ENCODE measurements at regions not wholly inside any gene's neighbourhood (a gene's known extent, or its start where the extent isn't known, plus 50 kb on each side); places are given as distances from the start of the nearest gene placed in this dataset.
"Not testable (repeated sequence)": the region's sequence is repeated elsewhere in the genome, so short reads cannot be mapped to it uniquely, and the experiment has no call there.

DNA sequence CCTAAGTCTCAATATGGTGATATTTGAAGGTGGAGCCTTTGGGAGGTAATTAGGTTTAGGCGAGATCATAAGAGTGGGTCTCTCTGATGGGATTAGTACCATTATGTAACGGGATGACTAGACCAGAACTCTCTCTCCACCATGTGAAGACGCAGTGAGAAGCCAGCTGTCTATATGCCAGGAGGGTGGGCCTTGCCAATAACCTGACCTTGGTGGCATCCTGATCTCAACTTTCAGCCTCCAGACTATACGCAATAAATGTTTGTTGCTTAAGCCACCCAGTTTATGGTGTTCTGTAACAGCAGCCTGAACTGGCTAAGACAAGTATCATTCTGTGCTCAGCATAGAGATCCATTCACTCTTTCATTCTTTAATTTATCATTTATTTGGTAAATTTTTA lies 167.2 kb upstream of the CDH11 start:
- no peak for DNase-seq (ENCODE audit: low read depth in 2 of 3, low spot score in 2 of 3)

DNA sequence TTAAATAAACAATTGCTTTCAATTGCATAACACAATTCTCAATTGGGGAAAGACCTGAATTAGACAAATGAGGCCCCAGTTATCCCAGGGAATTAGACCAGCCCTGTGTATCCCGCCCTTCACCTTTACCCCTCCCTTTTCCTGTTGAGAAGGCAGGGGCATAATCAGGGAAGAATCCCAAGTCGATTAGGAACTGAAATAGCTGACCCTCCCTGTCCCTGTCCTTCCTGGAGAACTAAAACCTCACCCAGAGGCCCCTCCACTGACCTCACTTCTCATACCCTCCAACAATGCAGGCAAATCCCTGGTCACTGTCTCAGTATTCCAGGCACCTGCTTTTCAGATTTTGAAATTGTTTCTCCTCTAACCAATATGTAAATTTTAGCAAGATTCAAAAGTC lies 165.4 kb upstream of the CDH11 start:
- DNase-seq (ENCODE audit: low read depth in 2 of 3, low spot score in 2 of 3), result no peak

DNA sequence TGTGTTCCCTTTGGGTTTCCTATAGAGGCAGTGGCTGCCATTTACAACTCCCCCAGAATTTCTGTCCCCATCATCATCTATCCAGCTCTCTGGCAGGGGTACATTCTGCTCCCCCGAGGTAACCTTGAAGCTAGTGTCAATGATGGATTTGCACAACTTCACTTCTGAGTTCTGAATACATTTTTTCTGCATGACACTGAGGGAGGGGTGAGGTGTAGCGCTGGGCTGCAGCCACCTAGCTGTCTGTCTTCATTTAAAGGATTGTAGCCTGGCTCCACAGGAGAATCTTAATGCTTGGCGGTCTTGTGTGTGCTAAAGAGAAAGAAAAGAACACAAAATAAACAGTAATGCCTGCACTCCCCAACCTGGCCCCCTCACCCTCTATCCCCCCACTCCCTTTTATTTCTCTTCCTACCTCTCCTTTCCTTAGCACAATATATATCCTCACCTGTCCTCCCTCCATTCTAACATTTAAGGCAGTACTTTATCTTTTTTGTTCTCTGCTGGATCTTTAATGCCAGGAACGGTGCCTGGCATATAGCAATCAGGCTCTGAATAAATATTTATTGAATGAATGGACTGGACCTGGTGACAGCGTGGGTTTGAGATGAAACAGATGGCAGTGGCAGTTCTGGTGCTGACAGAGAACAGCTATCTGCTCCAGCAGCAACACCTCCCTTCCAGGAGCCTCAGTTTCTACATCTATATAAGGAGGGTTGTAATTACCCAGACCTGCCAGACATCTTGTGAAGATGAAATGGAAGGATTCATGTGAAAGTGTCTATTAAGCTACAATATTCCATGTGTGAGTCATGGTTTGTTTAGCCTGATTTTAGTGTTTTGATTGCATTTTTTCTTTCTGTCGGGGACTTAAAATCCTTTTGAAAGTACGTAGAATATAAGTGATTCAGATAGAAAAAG lies 163.5 kb upstream of the CDH11 start:
- DNase-seq (ENCODE audit: low read depth in 2 of 3, low spot score in 2 of 3), result no peak

DNA sequence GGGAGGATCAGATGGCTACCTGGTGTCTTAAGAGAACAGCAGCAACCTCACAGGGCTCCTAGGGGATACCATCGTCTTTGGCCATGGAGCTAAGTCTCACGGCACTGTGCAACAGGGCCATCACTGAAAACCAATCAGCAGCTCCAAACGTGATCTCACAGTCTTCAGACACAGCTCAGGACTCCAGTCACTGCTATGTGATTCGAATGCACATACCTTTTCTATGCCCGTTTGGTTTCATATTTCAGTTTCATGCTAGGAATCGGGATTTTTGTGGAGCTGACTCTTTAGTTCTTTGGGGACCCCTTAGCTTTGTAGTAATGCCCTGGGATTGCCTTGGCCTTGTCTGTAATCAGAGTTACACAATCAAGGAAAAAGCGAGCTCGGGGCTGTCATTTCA lies 162.8 kb upstream of the CDH11 start:
- no peak for DNase-seq (ENCODE audit: low read depth in 2 of 3, low spot score in 2 of 3)

DNA sequence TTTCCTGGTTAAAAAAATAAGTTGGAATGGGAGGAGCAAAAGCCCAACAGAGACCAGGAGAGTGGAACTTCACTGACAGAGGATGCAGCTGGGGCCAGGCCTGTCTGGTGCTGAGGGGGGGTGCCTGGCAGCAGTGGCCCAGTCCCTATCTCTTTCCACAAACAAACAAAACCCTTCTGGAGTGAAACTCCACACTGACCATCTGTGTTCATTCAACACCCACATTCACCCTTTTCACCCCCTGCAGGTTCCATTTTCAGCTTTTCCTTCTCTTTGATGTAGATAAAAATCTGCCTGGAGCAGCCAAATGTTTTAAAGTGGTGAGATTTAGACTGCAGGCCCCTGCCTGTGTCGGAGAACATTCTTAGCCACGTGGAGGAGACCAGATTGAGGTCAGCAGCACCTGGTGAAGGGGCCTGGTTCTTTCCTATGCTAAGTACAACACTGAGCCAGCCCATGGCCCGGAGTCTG lies 161.4 kb upstream of the CDH11 start:
- DNase-seq (ENCODE audit: low read depth in 2 of 3, low spot score in 2 of 3), result no peak

DNA sequence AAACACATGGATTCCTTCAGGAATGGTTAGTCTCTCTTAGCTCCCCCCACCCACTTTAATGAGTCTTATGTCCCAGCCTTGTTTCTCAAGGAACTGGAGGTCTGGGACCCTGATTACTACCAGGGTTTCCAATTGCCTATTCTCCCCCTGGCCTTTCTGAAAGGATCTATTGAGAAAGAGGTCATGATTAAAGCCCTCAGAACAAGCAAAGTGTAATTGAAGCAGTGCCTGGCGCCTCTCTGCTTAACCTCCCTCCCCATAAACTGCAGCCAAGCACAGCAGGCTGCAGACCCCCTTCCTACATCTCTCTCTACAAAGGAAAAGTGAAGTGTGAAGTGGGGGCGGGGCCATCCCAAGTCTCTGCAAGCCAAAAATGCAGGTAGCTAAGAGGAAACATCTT lies 159.7 kb upstream of the CDH11 start:
- DNase-seq (ENCODE audit: low read depth in 2 of 3, low spot score in 2 of 3), result no peak

DNA sequence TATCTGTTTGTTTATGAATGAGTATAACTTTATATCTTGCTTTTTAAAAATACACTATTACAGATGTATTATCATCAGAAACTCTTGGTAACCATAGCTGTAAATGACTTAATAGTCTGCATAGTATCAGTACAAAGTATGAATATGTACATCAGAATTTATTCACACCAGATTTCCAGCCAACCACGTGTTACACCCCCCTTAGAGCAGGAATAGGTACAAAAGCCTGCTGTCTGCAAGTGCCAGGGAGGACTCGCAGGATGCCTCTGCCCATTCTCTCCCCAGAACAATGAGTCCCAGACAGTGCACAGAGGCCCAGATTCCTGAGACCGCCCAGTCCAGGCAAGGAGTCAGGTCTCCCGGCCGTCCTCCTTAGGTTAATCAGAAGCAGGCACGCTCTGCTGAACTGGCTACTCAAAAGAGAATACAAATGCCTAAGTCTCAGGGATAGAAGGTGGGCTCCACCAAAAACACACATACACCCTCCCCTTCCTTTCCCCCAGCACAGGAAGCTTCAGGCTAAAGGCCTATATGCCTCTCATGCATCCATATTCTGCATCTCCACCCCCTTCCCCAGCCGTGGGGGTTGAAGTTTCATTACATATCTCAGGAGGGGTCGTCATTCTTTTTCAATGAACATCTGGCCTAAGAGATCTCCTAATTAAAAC lies 159.1 kb upstream of the CDH11 start:
- DNase-seq (ENCODE audit: low read depth in 2 of 3, low spot score in 2 of 3), result no peak

DNA sequence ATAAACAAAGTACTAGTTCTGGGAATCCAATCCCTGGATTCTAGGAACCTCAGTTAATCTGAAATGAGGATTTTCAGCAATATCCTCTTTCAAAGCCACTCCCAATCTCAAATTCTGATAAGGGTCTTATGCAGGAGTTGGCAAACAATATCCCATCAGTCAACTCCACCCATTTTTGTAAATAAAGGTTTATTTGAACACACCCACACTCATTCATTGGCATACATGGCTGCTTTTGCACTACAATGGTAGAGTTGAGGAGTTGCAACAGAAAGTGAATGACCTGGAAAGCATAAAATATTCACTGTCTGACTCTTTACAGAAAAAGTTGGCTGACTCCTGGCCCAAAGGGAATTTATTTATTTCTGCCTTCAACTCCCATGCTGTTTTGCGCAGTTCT lies 157.7 kb upstream of the CDH11 start:
- DNase-seq (ENCODE audit: low read depth in 2 of 3, low spot score in 2 of 3), result no peak

DNA sequence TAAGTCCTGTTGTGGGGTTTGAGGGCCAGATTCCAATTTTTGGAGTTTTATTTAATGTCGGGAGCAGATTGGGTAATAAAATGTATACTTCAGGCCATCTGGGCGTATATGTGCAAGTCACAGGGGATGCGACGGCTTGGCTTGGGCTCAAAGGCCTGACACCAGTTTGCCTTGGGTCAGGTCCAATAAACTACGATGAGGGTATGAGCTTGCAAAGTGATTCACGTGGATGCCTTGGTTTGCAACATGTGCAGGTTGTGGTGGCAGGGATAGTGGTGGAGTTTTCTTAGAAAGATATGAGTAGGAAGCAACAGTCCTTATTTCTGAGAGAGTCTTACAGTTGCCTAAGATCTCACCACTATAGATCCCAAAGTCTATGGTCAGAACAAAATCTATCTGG lies 157.0 kb upstream of the CDH11 start:
- DNase-seq (ENCODE audit: low read depth in 2 of 3, low spot score in 2 of 3), result no peak

DNA sequence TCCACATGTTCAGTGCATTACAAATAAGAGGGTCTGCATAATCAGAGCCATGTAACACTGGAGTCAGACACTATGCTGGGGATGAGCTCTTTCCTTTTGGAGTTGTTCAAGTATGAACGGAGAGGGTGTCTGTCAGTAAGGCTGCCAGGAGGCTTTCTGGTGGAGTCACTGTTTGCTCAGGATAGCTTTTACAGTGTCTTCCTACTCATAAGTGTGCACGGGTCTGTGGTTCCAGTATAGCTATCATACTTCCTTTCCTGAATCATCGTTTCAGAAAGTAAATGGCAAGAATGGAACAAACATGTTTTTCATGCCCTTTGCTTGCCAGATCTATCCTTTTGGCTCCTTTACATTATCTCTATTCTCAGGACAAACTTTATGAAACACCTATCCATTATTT lies 152.7 kb upstream of the CDH11 start:
- no peak for DNase-seq (ENCODE audit: low read depth in 2 of 3, low spot score in 2 of 3)

DNA sequence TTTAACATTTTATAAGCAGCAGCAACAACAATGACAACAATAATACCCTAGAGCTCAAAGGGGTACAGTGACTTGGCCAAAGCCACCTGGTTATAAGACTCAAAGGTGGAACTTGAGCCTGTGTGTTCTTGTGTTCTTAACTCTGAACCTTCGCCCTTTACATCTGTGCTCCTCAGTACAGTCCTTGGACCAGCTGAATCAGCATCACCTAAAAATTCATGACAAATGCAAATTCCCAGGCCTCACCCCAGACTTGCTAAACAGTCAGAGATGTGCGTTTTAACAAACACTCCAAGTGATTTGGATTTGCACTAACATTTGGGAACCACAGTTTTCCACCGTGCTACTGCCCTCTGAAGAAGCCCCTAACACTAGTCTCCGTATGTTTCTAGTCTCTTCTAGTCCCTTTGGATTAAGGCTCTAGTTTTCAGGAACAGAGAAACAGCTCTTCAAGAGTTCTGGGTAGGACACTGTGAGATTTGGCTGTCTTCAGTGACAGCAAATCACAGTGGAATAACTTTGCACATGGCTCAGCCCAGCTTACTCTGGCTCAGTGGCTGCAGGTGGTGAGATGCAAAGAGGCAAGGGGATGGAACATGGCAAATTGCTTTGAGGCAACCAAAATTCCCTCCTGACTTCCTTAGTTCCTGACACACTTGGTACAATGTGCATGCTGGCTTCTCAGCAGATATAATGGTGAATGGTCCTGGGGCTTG lies 151.0 kb upstream of the CDH11 start:
- no peak for DNase-seq (ENCODE audit: low read depth in 2 of 3, low spot score in 2 of 3)

DNA sequence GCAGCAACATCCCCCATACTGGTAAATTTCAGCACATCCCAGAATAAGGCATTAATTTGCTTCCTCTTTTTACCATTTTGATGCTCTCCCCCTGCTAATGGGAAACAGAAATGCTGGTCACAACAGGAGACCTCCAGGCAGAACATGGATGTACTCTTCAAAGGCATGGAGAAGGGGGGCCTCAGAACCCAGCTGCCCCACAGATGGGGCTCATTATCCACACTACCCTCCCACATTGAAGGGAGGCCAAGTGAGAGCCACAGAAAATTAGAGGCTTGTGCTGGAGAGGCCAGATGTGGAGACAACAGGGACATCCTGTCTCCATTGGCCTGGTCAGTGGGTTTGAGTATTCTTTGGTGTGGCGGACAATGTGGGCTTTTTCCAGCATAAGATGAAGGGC lies 150.1 kb upstream of the CDH11 start:
- no peak for DNase-seq (ENCODE audit: low read depth in 2 of 3, low spot score in 2 of 3)

DNA sequence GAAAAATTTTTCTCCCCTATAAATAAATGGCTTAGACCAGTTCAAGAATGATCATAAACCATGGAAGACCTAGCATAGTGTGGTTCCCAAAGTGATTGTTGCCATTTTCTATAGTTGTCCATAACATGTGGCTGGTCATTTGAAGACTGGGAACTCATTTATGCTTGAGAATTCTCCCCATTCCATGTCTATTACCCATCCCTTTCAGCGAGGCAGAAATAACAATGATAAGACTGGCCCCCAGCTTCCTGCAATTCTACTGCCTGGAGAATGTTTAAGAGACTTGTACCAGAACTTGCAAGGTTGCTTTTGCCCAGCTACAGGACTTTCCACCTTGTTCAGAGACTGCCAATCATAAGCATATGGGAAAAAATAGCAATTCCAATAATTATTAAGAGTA lies 146.5 kb upstream of the CDH11 start:
- no peak for DNase-seq (ENCODE audit: low read depth in 2 of 3, low spot score in 2 of 3)

DNA sequence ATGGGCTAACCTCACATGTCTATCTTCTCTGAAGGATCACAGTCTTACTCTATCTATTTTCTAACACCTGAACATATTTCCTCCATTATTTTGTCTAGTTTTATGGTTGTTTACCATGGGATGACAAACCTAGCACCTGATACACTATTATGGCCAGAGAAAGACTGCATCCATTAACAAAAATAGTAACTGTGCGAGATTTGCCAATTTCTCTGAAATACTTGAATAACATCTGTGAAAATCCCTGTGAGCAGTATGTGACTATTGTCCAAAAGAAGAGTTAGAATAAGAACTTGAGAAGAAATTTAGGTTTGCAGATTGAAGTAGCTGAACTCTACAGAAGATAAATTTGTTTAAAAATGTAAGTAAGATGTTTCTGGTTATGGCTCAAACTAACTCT lies 142.0 kb upstream of the CDH11 start:
- no peak for DNase-seq (ENCODE audit: low read depth in 2 of 3, low spot score in 2 of 3)

DNA sequence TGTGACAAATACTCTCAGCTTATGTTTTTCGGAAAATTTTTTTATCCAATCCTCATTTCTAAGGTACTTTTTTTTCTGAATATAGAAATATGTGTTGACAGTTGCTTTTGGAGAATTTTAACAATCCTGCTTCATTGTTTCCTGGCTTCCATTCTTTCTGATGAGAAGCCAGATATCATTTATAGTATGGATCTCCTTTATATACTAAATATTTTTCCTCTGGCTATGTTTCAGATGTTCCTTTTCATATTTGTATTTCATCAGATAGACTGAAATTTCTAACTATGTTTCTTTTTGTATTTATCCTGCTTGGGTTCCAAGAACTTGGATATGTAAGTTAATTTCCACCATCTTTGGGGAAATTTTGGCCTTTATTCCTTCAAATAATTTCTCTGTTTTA lies 138.9 kb upstream of the CDH11 start:
- no peak for DNase-seq (ENCODE audit: low read depth in 2 of 3, low spot score in 2 of 3)

DNA sequence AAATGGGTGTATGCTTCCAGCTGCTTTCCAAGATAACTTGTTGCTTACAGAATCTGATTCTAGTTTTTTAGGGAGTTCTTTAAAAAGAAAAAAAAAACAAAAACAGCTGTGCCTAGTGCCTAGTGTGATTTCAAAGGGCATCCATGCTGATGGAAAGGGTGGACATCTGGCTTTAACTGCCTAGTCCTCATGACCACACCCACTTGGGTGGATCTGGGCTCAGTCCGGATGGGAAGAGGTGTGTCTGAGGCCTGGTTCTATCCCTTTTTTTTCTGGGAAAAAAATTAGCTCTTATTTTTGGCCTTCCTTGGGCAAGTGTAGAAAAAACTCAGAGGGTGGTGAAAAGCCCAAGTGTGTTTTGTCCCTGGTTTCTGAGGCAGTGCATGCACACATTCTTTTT lies 132.3 kb upstream of the CDH11 start:
- no peak for DNase-seq (ENCODE audit: low read depth in 2 of 3, low spot score in 2 of 3)

DNA sequence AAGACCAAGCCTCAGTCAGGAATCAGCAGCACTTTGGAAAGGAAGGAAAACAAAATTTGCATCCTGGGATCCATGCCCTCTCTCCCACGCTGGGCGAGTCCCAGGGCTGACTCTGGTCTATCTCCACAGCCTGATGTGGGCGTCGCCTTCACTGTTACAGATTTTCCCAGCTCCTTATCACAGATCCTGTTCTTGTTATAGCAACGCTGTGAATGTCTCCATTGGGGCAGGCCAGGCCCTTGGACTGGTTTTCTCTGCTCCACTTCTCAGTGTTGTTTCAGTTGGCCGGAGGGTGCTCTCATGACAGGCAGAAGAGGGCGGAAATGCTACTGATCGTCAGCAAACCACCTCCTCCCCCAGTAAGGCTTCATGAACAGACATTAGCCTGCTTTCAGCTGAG lies 127.9 kb upstream of the CDH11 start:
- no peak for DNase-seq (ENCODE audit: low read depth in 2 of 3, low spot score in 2 of 3)

DNA sequence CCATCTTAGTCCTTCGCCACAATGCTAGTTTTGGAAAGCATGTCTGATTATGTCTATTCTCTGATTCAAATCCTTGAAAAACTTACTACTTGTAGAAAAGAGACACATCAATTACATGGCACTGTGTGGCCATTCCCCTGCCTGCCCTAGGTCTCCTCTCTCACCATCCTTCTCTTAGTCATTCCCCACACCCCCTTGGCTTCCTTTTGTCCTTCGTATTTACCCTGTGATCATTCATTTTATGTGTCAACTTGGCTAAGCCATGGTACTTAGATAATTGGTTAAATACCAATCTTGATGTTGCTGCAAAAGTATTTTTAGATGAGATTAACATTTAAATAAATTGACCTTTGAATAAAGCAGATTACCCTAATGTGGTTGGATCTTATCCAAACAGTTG lies 122.9 kb upstream of the CDH11 start:
- no peak for DNase-seq (ENCODE audit: low read depth in 2 of 3, low spot score in 2 of 3)

DNA sequence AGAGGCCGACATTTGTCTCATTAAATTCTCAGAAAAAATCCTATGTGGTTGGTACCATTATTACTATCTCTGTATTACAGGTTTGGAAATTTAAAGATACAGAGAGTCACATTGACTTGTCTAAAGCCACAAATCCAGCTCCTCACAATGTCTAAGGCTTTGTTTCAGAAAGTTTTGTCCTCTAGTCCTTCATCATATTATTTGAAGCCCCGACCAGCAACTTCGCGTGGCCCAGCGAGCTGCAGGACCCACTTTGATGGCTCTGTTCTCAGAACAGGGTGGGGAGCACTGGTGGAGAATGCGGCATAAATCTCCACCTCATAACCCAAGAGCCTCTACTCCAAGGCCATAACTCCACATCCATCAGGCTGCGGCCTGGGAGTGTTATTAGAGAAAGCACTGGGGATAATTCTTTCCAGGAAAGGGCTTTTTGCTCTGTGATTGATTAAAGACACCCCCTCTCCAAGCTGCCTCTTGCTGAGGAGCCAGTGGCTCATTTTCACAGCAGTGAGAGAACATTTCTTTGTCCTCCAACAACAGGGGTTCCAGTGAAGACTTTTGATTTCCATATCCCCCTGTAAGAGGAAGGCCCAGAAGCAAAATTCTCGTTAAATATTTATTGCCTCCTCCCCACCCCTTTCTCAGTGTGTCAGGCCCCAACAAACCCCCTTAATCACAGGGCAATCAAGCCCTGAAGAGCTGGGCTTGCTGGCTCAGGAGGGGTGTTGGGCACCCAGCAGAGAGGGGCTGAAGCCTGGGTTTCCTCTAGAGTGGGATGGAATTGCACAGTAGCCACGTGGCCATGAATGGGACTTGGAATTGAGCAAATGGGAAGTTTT lies 113.7 kb upstream of the CDH11 start:
- DNase-seq (ENCODE audit: low read depth in 2 of 3, low spot score in 2 of 3), result no peak

DNA sequence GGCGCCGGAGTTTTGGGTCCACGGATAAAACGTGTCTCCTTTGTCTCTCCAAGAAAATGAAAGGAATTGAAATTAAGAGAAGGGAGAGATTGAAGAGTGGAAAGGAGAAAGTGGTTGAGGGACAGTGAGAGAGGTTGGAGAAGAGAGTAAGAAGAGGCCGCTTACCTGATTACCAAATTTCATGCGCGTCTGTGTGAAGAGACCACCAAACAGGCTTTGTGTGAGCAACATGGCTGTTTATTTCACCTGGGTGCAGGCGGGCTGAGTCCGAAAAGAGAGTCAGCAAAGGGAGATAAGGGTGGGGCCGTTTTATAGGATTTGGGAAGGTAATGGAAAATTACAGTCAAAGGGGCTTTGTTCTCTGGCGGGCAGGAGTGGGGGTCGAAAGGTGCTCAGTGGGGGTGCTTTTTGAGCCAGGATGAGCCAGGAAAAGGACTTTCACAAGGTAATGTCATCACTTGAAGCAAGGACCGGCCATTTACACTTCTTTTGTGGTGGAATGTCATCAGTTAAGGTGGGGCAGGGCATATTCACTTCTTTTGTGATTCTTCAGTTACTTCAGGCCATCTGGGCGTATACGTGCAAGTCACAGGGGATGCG lies 113.0 kb upstream of the CDH11 start:
- not testable (repeated sequence) for DNase-seq (ENCODE audit: low read depth in 2 of 3, low spot score in 2 of 3)

Data from hematopoietic multipotent progenitor cell (in vitro differentiated cells).